ENCODE measurements at regions not wholly inside any gene's neighbourhood (a gene's known extent, or its start where the extent isn't known, plus 50 kb on each side); places are given as distances from the start of the nearest gene placed in this dataset.

DNA sequence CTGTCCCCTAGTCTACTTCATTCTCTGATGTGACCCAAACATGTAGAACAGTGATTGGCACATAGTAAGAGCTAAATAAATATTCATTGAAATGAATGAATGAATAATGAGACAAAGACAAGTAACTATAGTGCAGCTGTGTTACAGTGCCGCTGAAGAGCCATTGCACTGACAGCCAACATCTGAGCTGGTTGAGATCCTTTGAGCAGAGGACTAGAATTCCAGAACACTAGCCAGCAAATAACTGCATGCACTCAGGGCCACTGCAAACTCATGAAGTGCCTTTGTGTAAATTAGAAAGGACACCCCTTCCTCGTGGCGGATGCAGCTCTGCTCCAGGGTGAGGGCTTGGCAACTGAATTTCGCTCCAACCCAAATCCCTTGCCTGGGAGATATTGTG lies 230.3 kb upstream of the CDYL start:
- TF ChIP-seq, protein P1, sequence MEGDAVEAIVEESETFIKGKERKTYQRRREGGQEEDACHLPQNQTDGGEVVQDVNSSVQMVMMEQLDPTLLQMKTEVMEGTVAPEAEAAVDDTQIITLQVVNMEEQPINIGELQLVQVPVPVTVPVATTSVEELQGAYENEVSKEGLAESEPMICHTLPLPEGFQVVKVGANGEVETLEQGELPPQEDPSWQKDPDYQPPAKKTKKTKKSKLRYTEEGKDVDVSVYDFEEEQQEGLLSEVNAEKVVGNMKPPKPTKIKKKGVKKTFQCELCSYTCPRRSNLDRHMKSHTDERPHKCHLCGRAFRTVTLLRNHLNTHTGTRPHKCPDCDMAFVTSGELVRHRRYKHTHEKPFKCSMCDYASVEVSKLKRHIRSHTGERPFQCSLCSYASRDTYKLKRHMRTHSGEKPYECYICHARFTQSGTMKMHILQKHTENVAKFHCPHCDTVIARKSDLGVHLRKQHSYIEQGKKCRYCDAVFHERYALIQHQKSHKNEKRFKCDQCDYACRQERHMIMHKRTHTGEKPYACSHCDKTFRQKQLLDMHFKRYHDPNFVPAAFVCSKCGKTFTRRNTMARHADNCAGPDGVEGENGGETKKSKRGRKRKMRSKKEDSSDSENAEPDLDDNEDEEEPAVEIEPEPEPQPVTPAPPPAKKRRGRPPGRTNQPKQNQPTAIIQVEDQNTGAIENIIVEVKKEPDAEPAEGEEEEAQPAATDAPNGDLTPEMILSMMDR (conservative IDR thresholded peaks at IDR 0.05; ENCODE audit: low read depth, low read length): no peak
- no peak for TF ChIP-seq EZH2 (IDR thresholded peaks at IDR 0.05; ENCODE audit: low read length, unreplicated experiment)
- TF ChIP-seq EZH2phosphoT487 (IDR thresholded peaks at IDR 0.05; ENCODE audit: borderline replicate concordance, low read length): no peak
